CD14-positive monocyte (primary cell): ENCODE measurements at regions not wholly inside any gene's neighbourhood (a gene's known extent, or its start where the extent isn't known, plus 50 kb on each side); places are given as distances from the start of the nearest gene placed in this dataset.
A peak's percentile ranks its signal among the peaks of the same experiment; 100 is the strongest.

Source experiments
- DNase-seq, 3 donors: peaks; one replicate each; pipeline ENCODE4 v3.0.0-alpha.2; 2011 to 2022
- H2AFZ ChIP-seq: 2 replicates; pipeline ENCODE4 v1.6.0; 2012; ENCODE audit warnings: mild to moderate bottlenecking, low read depth, low read length, inconsistent platforms; ENCODE audit not compliant: insufficient read depth, poor library complexity, severe bottlenecking
- H3K27ac ChIP-seq, 2 donors: 1 replicate in 1 of 2; 2 replicates in 1 of 2; pipeline ENCODE4 v1.5.1; 2012 to 2013; ENCODE audit warnings: low read length in 2 of 2, control low read depth in 1 of 2, inconsistent platforms in 1 of 2, low read depth in 1 of 2, mild to moderate bottlenecking in 1 of 2
- H3K27me3 ChIP-seq, 2 donors: one replicate each; pipeline versions ENCODE4 v1.6.0 to v1.6.1; 2011 to 2013; ENCODE audit warnings: low read length in 2 of 2; ENCODE audit not compliant: control insufficient read depth in 2 of 2, insufficient read depth in 2 of 2
- H3K36me3 ChIP-seq, 2 donors: replicated peaks in 1 of 2; 1 replicate in 1 of 2; 2 replicates in 1 of 2; pipeline versions ENCODE4 v1.5.1 to v1.6.1; 2012 to 2013; ENCODE audit warnings: low read length in 2 of 2, control low read depth in 1 of 2, inconsistent platforms in 1 of 2, mild to moderate bottlenecking in 1 of 2; ENCODE audit not compliant: insufficient read depth in 2 of 2, control insufficient read depth in 1 of 2
- H3K4me1 ChIP-seq, 2 donors: 1 replicate in 1 of 2; 2 replicates in 1 of 2; pipeline versions ENCODE4 v1.5.1 to v1.6.1; 2012 to 2013; ENCODE audit warnings: low read length in 2 of 2, control low read depth in 1 of 2, inconsistent platforms in 1 of 2, mild to moderate bottlenecking in 1 of 2, moderate library complexity in 1 of 2; ENCODE audit not compliant: insufficient read depth in 2 of 2, control insufficient read depth in 1 of 2
- H3K4me2 ChIP-seq: replicated peaks from 2 replicates; pipeline ENCODE3; 2012; ENCODE audit warnings: low read length, moderate library complexity, mild to moderate bottlenecking; ENCODE audit not compliant: poor library complexity, severe bottlenecking; ENCODE audit errors: extremely low read depth
- H3K4me3 ChIP-seq, 3 experiments: fragments of 200-600 bp in 1 of 3; sonication (generic) in 1 of 3; replicated peaks in 1 of 3; 1 replicate in 2 of 3; 2 replicates in 1 of 3; pipeline ENCODE4 v1.5.1; 2011 to 2013; ENCODE audit warnings: low read length in 3 of 3, mild to moderate bottlenecking in 3 of 3, control low read depth in 2 of 3, low read depth in 2 of 3, inconsistent platforms in 1 of 3, moderate library complexity in 1 of 3
- H3K79me2 ChIP-seq: 2 replicates; pipeline ENCODE4 v1.6.0; 2012; ENCODE audit warnings: mild to moderate bottlenecking, control low read depth, inconsistent platforms, low read length, moderate library complexity; ENCODE audit not compliant: insufficient read depth
- H3K9ac ChIP-seq: 2 replicates; pipeline ENCODE4 v1.6.0; 2017; ENCODE audit warnings: low read length, mild to moderate bottlenecking; ENCODE audit not compliant: insufficient read depth, poor library complexity, severe bottlenecking
- H3K9me3 ChIP-seq, 2 donors: replicated peaks in 1 of 2; 1 replicate in 1 of 2; 2 replicates in 1 of 2; pipeline versions ENCODE4 v1.5.1 to v1.6.1; 2012 to 2013; ENCODE audit warnings: low read length in 2 of 2, control low read depth in 1 of 2; ENCODE audit not compliant: control insufficient read depth in 1 of 2, insufficient read depth in 1 of 2
- H4K20me1 ChIP-seq: 2 replicates; pipeline ENCODE4 v1.6.0; 2012; ENCODE audit warnings: mild to moderate bottlenecking, low read length, control low read depth, moderate library complexity; ENCODE audit not compliant: insufficient read depth
- H3K27ac Mint-ChIP-seq, 7 donors: one replicate each; pipeline ENCODE4 v1.8.0; 2020; ENCODE audit warnings: mild to moderate bottlenecking in 7 of 7, mixed read lengths in 7 of 7, moderate library complexity in 6 of 7, inconsistent platforms in 2 of 7
- H3K27me3 Mint-ChIP-seq, 3 donors: one replicate each; pipeline ENCODE4 v1.8.0; 2021 to 2022; ENCODE audit warnings: low read depth in 3 of 3, mild to moderate bottlenecking in 3 of 3, mixed read lengths in 3 of 3, moderate library complexity in 3 of 3, inconsistent platforms in 1 of 3
- H3K36me3 Mint-ChIP-seq, 2 donors: one replicate each; pipeline ENCODE4 v1.8.0; 2020; ENCODE audit warnings: mixed read lengths in 2 of 2, inconsistent platforms in 1 of 2, mild to moderate bottlenecking in 1 of 2
- H3K4me1 Mint-ChIP-seq: one replicate; pipeline ENCODE4 v1.8.0; 2020; ENCODE audit warnings: mild to moderate bottlenecking, mixed read lengths
- H3K4me3 Mint-ChIP-seq, 2 donors: one replicate each; pipeline ENCODE4 v1.8.0; 2020; ENCODE audit warnings: mild to moderate bottlenecking in 2 of 2, mixed read lengths in 2 of 2, moderate library complexity in 1 of 2
- H3K9me3 Mint-ChIP-seq, 7 donors: one replicate each; pipeline ENCODE4 v1.8.0; 2020 to 2022; ENCODE audit warnings: mixed read lengths in 7 of 7, mild to moderate bottlenecking in 6 of 7, moderate library complexity in 6 of 7, inconsistent platforms in 2 of 7
- CTCF ChIP-seq: fragments of 200-600 bp; IDR thresholded peaks from one replicate; pipeline ENCODE4 v1.8.0; 2022; ENCODE audit warnings: antibody characterized with exemption, mild to moderate bottlenecking
- WGBS: methylation state at CpG from one replicate; pipeline ENCODE4 v1.1.5; 2013; ENCODE audit warnings: missing lambda C conversion rate; ENCODE audit not compliant: insufficient coverage; 5-methylcytosine and 5-hydroxymethylcytosine counted together
- intact Hi-C, 2 donors: fragments of 100-400 bp; cut with micrococcal nuclease; formaldehyde crosslinking; loops; one replicate each; pipeline versions ENCODE4 v1.15.0 to v1.15.1; 2023

GRCh38 chr4:156476359-156476758, 495.2 kb downstream of the PDGFC start:
- H2AFZ ChIP-seq: no peak overlapping the region
- no peak for TF ChIP-seq CTCF
- H3K27ac ChIP-seq: no peak overlapping the region
- H3K4me1 Mint-ChIP-seq: no peaks in the 10 kb centered on the region
- no peaks in the 10 kb centered on the region for H3K4me1 ChIP-seq
- H3K27ac Mint-ChIP-seq: no peak overlapping the region
- H3K4me3 Mint-ChIP-seq: no peak overlapping the region
- H3K9me3 Mint-ChIP-seq: no peaks in the 10 kb centered on the region
- no peaks in the 10 kb centered on the region for H3K79me2 ChIP-seq
- intact Hi-C loops: loop anchor here in 1 of 2 donors (10.0 kb wide), 1 partner anchor 568 kb away; no protein-coding TSS in a partner anchor
- H4K20me1 ChIP-seq: no peaks in the 10 kb centered on the region
- WGBS: no CpG with 5 or more reads among the region's 2 CpGs
- no peak for DNase-seq
- H3K9ac ChIP-seq: no peak overlapping the region
- H3K36me3 ChIP-seq: no peaks in the 10 kb centered on the region
- H3K4me3 ChIP-seq: no peak overlapping the region
- no peaks in the 10 kb centered on the region for H3K9me3 ChIP-seq
- no peaks in the 10 kb centered on the region for H3K27me3 ChIP-seq
- no peak overlapping the region for H3K4me2 ChIP-seq
- no peaks in the 10 kb centered on the region for H3K36me3 Mint-ChIP-seq
- H3K27me3 Mint-ChIP-seq: peaks cover 0 to 4% (median 1%) of the 10 kb centered on the region in 3 donors

GRCh38 chr4:156475322-156475721, 496.3 kb downstream of the PDGFC start:
- no peak overlapping the region for H3K9ac ChIP-seq
- H3K4me1 ChIP-seq: no peaks in the 10 kb centered on the region
- no peak overlapping the region for H2AFZ ChIP-seq
- H3K27ac ChIP-seq: no peak overlapping the region
- H3K4me3 ChIP-seq: no peak overlapping the region
- no peak overlapping the region for H3K4me3 Mint-ChIP-seq
- H4K20me1 ChIP-seq: no peaks in the 10 kb centered on the region
- no peaks in the 10 kb centered on the region for H3K27me3 ChIP-seq
- no peak overlapping the region for H3K27ac Mint-ChIP-seq
- H3K79me2 ChIP-seq: no peaks in the 10 kb centered on the region
- intact Hi-C loops: loop anchor here in 1 of 2 donors (10.0 kb wide), 1 partner anchor 569 kb away; no protein-coding TSS in a partner anchor
- TF ChIP-seq CTCF: peak; percentile 60
- no peaks in the 10 kb centered on the region for H3K9me3 ChIP-seq
- peaks cover 1 to 10% (median 1%) of the 10 kb centered on the region in 3 donors for H3K27me3 Mint-ChIP-seq
- DNase-seq: peak in 2 of 3 donors; percentile 27 to 38
- no peaks in the 10 kb centered on the region for H3K9me3 Mint-ChIP-seq
- no peaks in the 10 kb centered on the region for H3K4me1 Mint-ChIP-seq
- H3K4me2 ChIP-seq: no peak overlapping the region
- no peaks in the 10 kb centered on the region for H3K36me3 Mint-ChIP-seq
- H3K36me3 ChIP-seq: no peaks in the 10 kb centered on the region
